ENCODE measurements at regions not wholly inside any gene's neighbourhood (a gene's known extent, or its start where the extent isn't known, plus 50 kb on each side); places are given as distances from the start of the nearest gene placed in this dataset.
"Not testable (repeated sequence)": the region's sequence is repeated elsewhere in the genome, so short reads cannot be mapped to it uniquely, and the experiment has no call there.

DNA sequence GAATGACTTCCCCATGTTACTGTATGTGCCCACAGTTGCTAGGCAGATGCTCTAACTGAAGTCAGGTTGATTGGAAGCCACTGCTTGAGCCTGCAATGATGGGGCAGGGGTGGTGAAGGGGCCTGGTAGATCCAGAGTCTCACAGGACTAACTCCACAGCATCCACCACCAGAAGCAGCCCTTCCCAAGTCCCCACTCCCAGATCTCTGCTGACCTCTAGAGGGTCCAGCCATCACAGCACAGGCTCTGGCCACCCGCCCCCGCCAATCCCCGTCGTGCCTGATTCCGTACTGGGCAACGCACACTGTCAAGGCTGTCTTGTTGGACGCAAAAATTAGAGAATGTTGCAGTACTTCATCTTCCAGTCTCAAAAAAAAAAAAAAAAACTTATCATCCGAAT, 136.8 kb upstream of the PDE1C start:
- no peak overlapping the region for H3K4me3 ChIP-seq (ENCODE audit: low read depth, low read length)
- DNase-seq (ENCODE audit: low read depth), result no peak
- TF ChIP-seq, protein P1, sequence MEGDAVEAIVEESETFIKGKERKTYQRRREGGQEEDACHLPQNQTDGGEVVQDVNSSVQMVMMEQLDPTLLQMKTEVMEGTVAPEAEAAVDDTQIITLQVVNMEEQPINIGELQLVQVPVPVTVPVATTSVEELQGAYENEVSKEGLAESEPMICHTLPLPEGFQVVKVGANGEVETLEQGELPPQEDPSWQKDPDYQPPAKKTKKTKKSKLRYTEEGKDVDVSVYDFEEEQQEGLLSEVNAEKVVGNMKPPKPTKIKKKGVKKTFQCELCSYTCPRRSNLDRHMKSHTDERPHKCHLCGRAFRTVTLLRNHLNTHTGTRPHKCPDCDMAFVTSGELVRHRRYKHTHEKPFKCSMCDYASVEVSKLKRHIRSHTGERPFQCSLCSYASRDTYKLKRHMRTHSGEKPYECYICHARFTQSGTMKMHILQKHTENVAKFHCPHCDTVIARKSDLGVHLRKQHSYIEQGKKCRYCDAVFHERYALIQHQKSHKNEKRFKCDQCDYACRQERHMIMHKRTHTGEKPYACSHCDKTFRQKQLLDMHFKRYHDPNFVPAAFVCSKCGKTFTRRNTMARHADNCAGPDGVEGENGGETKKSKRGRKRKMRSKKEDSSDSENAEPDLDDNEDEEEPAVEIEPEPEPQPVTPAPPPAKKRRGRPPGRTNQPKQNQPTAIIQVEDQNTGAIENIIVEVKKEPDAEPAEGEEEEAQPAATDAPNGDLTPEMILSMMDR (IDR thresholded peaks at IDR 0.05; ENCODE audit: insufficient read depth, low read depth, low read length, missing control alignments), result no peak

DNA sequence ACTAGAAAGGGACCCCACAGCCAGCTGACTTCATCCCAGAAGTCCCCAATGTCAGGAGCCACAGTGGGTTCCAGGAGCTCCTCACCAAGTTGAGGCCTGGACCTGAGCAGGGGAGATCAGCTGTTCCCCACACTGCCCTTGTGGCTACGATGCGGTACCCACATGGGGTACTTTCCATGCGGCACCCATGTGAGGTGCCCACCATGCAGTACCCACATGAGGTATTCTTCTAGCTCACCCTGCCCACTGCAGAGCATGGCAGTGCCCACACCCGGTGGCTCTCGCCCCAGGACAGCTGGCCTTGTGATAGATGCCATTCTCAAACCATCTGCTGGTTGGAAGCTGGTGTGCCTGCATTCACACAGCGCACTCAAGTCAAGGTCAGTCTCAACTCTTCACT, 136.3 kb upstream of the PDE1C start:
- TF ChIP-seq, protein P1 (IDR thresholded peaks at IDR 0.05; ENCODE audit: insufficient read depth, low read depth, low read length, missing control alignments), result no peak
- H3K4me3 ChIP-seq (ENCODE audit: low read depth, low read length), result no peak overlapping the region
- no peak for DNase-seq (ENCODE audit: low read depth)

DNA sequence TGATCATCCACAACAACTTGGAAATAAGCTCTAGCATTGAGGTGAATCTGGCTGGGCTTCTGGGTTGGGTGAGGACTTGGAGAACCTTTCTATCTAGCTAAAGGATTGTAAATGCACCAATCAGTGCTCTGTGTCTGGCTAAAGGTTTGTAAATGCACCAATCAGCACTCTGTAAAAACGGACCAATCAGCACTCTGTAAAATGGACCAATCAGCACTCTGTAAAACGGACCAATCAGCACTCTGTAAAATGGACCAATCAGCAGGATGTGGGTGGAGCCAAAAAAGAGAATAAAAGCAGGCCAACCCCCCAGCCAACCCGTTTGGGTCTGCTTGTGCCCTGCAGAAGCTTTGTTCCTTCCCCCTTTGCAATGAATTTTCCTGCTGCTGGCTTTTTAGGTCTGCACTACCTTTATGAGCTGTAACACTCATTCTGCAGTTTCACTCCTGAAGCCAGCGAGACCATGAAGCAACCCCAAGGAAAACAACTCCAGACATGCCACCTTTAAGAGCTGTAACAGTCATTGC, 135.2 kb upstream of the PDE1C start:
- not testable (repeated sequence) for DNase-seq (ENCODE audit: low read depth); H3K4me3 ChIP-seq (ENCODE audit: low read depth, low read length)

- TF ChIP-seq, protein P1 (IDR thresholded peaks at IDR 0.05; ENCODE audit: insufficient read depth, low read depth, low read length, missing control alignments), result peak; percentile 63
- no peak overlapping the region for H3K4me3 ChIP-seq (ENCODE audit: low read depth, low read length)
- peak; percentile 64 for DNase-seq (ENCODE audit: low read depth)
Measured at GRCh38 chr7:32204361-32205018, 134.3 kb upstream of the PDE1C start.

- DNase-seq (ENCODE audit: low read depth), result no peak
- H3K4me3 ChIP-seq (ENCODE audit: low read depth, low read length), result no peak overlapping the region
- TF ChIP-seq, protein P1 (IDR thresholded peaks at IDR 0.05; ENCODE audit: insufficient read depth, low read depth, low read length, missing control alignments), result no peak
Measured at GRCh38 chr7:32200646-32201045, 130.4 kb upstream of the PDE1C start.

- DNase-seq (ENCODE audit: low read depth), result no peak
- TF ChIP-seq, protein P1 (IDR thresholded peaks at IDR 0.05; ENCODE audit: insufficient read depth, low read depth, low read length, missing control alignments), result no peak
- no peak overlapping the region for H3K4me3 ChIP-seq (ENCODE audit: low read depth, low read length)
Measured at GRCh38 chr7:32194537-32194936, 124.3 kb upstream of the PDE1C start.

GRCh38 chr7:32191305-32191704, 121.1 kb upstream of the PDE1C start:
- DNase-seq (ENCODE audit: low read depth), result no peak
- no peak overlapping the region for H3K4me3 ChIP-seq (ENCODE audit: low read depth, low read length)
- TF ChIP-seq, protein P1 (IDR thresholded peaks at IDR 0.05; ENCODE audit: insufficient read depth, low read depth, low read length, missing control alignments), result no peak
